GM12878 (cell line): ENCODE measurements at regions not wholly inside any gene's neighbourhood (a gene's known extent, or its start where the extent isn't known, plus 50 kb on each side); places are given as distances from the start of the nearest gene placed in this dataset.

Experiments
- ATAC-seq: fragments of 200-7000 bp; cut with Tn5 transposase; 3 replicates; pipeline ENCODE4 v1.9.1; 2020; ENCODE audit warnings: mild to moderate bottlenecking, moderate library complexity
- BruUV-seq: library from RNA; stranded (reverse); fragments of 400-500 nt; replicated peaks from 2 replicates; lab custom pipeline; 2021; lab: Mats Ljungman, UMichigan
- CTCF ChIA-PET: fragments of 300-600 bp; sonication (Branson Sonifier 250); formaldehyde crosslinking; extraction: SDS; loops from one replicate; lab custom pipeline; 2021; ENCODE audit warnings: inconsistent platforms; lab: Yijun Ruan, JAX
- POLR2A ChIA-PET: fragments of 350-600 bp; formaldehyde crosslinking; extraction: SDS; loops from one replicate; lab custom pipeline; 2021; ENCODE audit warnings: inconsistent platforms; lab: Charles Lee
- RAD21 ChIA-PET: fragments of 300-600 bp; sonication (Branson Sonifier 250); formaldehyde crosslinking; loops from one replicate; lab custom pipeline; 2023; ENCODE audit warnings: antibody characterized with exemption; ENCODE audit not compliant: unreplicated experiment; lab: Charles Lee
- SMC1A ChIA-PET: fragments of 300-600 bp; sonication (Branson Sonifier 250); formaldehyde crosslinking; loops from one replicate; lab custom pipeline; 2023; ENCODE audit not compliant: unreplicated experiment, uncharacterized antibody; lab: Charles Lee
- DNase-seq: peaks from one replicate; pipeline ENCODE4 v3.0.0-alpha.2; 2011; ENCODE audit warnings: low read depth, low spot score
- FAIRE-seq: peaks from 3 replicates; lab custom pipeline; 2011; peaks lifted over from hg19 to GRCh38; lab: Jason Lieb, UNC
- H2AFZ ChIP-seq: 2 replicates; pipeline ENCODE4 v1.6.0; 2011; ENCODE audit warnings: low read depth, low read length, control low read depth; ENCODE audit not compliant: control insufficient read depth
- H3K27ac ChIP-seq: 2 replicates; pipeline ENCODE4 v1.5.1; 2011; ENCODE audit warnings: control low read depth; ENCODE audit not compliant: control insufficient read depth, insufficient read depth
- H3K27me3 ChIP-seq, 2 experiments: replicated peaks in 1 of 2; 2 replicates each; pipeline versions ENCODE4 v1.6.0 to v1.6.1; 2011; ENCODE audit warnings: low read length in 1 of 2; ENCODE audit not compliant: control insufficient read depth in 2 of 2, insufficient read depth in 2 of 2
- H3K36me3 ChIP-seq, 2 experiments: 2 replicates each; pipeline ENCODE4 v1.5.1; 2011; ENCODE audit warnings: low read length in 1 of 2; ENCODE audit not compliant: control insufficient read depth in 2 of 2, insufficient read depth in 2 of 2
- H3K4me1 ChIP-seq: 2 replicates; pipeline ENCODE4 v1.6.1; 2011; ENCODE audit warnings: mild to moderate bottlenecking, low read length, moderate library complexity, mixed read lengths; ENCODE audit not compliant: control insufficient read depth, insufficient read depth
- H3K4me2 ChIP-seq: 2 replicates; pipeline ENCODE4 v1.6.0; 2011; ENCODE audit warnings: control low read depth; ENCODE audit not compliant: control insufficient read depth, insufficient read depth
- H3K4me3 ChIP-seq: fragments of 200-600 bp; sonication (generic); 2 replicates; pipeline ENCODE4 v1.5.1; 2016
- H3K79me2 ChIP-seq: 2 replicates; pipeline ENCODE4 v1.6.0; 2011; ENCODE audit warnings: low read length; ENCODE audit not compliant: control insufficient read depth, insufficient read depth
- H3K9ac ChIP-seq: 2 replicates; pipeline ENCODE4 v1.8.0; 2011; ENCODE audit warnings: low read length, control low read depth, mixed read lengths; ENCODE audit not compliant: control insufficient read depth, insufficient read depth
- H3K9me3 ChIP-seq: replicated peaks from 3 replicates; pipeline ENCODE4 v1.5.1; 2011; ENCODE audit warnings: mild to moderate bottlenecking, low read length; ENCODE audit not compliant: control insufficient read depth, insufficient read depth
- H4K20me1 ChIP-seq: 2 replicates; pipeline ENCODE4 v1.6.0; 2011; ENCODE audit not compliant: control insufficient read depth, insufficient read depth
- BMI1 ChIP-seq: fragments of 450-650 bp; IDR thresholded peaks from 2 replicates; pipeline ENCODE4 v1.6.1; 2016; ENCODE audit warnings: mild to moderate bottlenecking, moderate library complexity, borderline replicate concordance
- CHD1 ChIP-seq: IDR thresholded peaks from 2 replicates; pipeline ENCODE4 v1.6.1; 2012; ENCODE audit warnings: low read depth, low read length, improper control_type of control experiment
- GATAD2B ChIP-seq: fragments of 450-650 bp; conservative IDR thresholded peaks from 2 replicates; pipeline ENCODE4 v1.6.1; 2017; ENCODE audit warnings: low read depth, mild to moderate bottlenecking, moderate library complexity
- RCOR1 ChIP-seq: conservative IDR thresholded peaks from 2 replicates; pipeline ENCODE4 v1.6.1; 2012; ENCODE audit warnings: low read depth, low read length, improper control_type of control experiment
- TAF1 ChIP-seq: IDR thresholded peaks from 2 replicates; pipeline ENCODE4 v1.6.1; 2011; ENCODE audit warnings: mild to moderate bottlenecking, low read depth, low read length, borderline replicate concordance
- USF1 ChIP-seq: IDR thresholded peaks from 2 replicates; pipeline ENCODE4 v1.6.1; 2011; ENCODE audit warnings: borderline replicate concordance, low read depth, mild to moderate bottlenecking, moderate library complexity, mixed read lengths, low read length; ENCODE audit not compliant: insufficient read depth; ENCODE audit errors: extremely low read length
- ZSCAN29 ChIP-seq: fragments of 450-650 bp; IDR thresholded peaks from 2 replicates; pipeline ENCODE4 v1.6.1; 2017; ENCODE audit warnings: mild to moderate bottlenecking, moderate library complexity
- WGBS: methylation state at CpG from one replicate; pipeline ENCODE4 v1.1.6; 2016; ENCODE audit warnings: low lambda C conversion rate; ENCODE audit not compliant: insufficient replicate concordance, insufficient coverage; ENCODE audit errors: missing lambda C conversion rate; 5-methylcytosine and 5-hydroxymethylcytosine counted together
- in situ Hi-C: fragments of 300-500 bp; cut with MboI; formaldehyde crosslinking; loops from 9 replicates; pipeline ENCODE4 v1.14.3; 2018; ENCODE audit warnings: mixed read lengths
- intact Hi-C: fragments of 100-400 bp; cut with micrococcal nuclease; formaldehyde crosslinking; loops from one replicate; pipeline ENCODE4 v1.14.2; 2022; ENCODE audit not compliant: unreplicated experiment

DNA sequence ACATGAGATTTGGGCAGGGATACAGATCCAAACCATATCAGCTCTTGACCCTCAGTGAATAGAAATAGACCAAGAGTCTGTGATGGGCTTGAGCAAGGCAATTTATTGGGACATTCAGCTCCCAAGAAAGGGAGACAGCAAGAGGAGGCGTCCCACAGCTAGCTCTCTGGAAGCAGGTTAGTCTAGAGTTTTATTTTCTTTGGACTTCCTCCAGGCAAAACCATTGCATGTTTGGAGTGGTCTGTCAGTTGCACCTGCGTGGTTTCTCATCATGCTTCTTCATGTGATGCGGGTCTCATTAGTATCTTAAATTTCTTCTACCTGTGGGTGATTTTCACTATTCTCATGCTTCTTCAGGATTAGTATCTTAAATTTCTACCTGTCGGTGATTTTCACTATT is 1530.6 kb downstream of the PLA2G4A start:
- no peak for FAIRE-seq
- 47% methylated on average over 4 of the region's 4 CpGs for WGBS
- ATAC-seq: no peak
- BruUV-seq: no TSS peak
- TF ChIP-seq CHD1: no peak
- H3K36me3 ChIP-seq: no peaks in the 10 kb centered on the region
- CTCF ChIA-PET: no interaction called here
- H4K20me1 ChIP-seq: no peaks in the 10 kb centered on the region
- no peaks in the 10 kb centered on the region for H3K4me1 ChIP-seq
- no peaks in the 10 kb centered on the region for H3K9me3 ChIP-seq
- H3K4me2 ChIP-seq: no peak overlapping the region
- intact Hi-C loops: no loop called here
- in situ Hi-C loops: no loop called here
- no peak overlapping the region for H3K27ac ChIP-seq
- H3K9ac ChIP-seq: no peak overlapping the region
- no peak overlapping the region for H3K4me3 ChIP-seq
- POLR2A ChIA-PET: no interaction called here
- SMC1A ChIA-PET: no interaction called here
- H3K27me3 ChIP-seq: no peaks in the 10 kb centered on the region
- RAD21 ChIA-PET: no interaction called here
- no peak overlapping the region for H2AFZ ChIP-seq
- no peaks in the 10 kb centered on the region for H3K79me2 ChIP-seq
- no peak for DNase-seq

DNA sequence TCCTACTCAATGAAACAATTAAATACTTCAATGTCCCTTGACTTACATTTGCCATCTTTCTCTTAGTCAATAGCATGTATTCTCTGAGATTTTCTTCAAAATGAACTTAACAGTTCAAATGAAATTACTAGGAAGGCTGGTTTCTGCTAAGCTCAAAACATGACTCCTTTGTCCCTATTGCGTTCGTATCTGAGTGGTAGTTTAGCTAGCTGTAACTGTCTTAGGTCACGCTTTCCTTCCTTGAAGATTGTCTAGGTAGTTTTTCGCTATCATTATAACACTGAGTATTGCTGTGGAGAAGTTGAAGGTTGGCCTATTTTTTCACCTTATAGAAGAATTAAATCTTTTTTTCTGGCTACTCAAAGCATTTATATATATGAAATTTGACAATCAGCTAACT is 1535.2 kb downstream of the PLA2G4A start:
- CTCF ChIA-PET: no interaction called here
- intact Hi-C loops: no loop called here
- no TSS peak for BruUV-seq

More for the DNA sequence above, 1535.2 kb downstream of the PLA2G4A start:
- Histone ChIP-seq H3K4me3 (no peak overlapping the region), H3K27ac (no peak overlapping the region), H3K36me3 (no peaks in the 10 kb centered on the region)
- ChIA-PET SMC1A (interaction anchor here (0.8 to 1.3 kb wide), 5 partner anchors 9 to 108 kb away, joined by 3 to 5 read pairs (median 3); no protein-coding TSS in a partner anchor), POLR2A (no interaction called here)
- DNase-seq: no peak
- TF ChIP-seq TAF1 (no peak), ZSCAN29 (no peak), BMI1 (no peak), RCOR1 (no peak), GATAD2B (no peak), USF1 (no peak)
- TF ChIP-seq, all 136 proteins: peak for 0
- Histone ChIP-seq H3K79me2 (no peaks in the 10 kb centered on the region), H3K4me1 (no peaks in the 10 kb centered on the region), H3K9ac (no peak overlapping the region), H3K4me2 (no peak overlapping the region), H2AFZ (no peak overlapping the region), H4K20me1 (no peaks in the 10 kb centered on the region), H3K27me3 (no peaks in the 10 kb centered on the region), H3K9me3 (no peaks in the 10 kb centered on the region)
- FAIRE-seq: peak; percentile 23
- no peak for ATAC-seq
- RAD21 ChIA-PET: no interaction called here
- 51% methylated on average over 4 of the region's 4 CpGs for WGBS
- in situ Hi-C loops: no loop called here
